ENCODE measurements at regions not wholly inside any gene's neighbourhood (a gene's known extent, or its start where the extent isn't known, plus 50 kb on each side); places are given as distances from the start of the nearest gene placed in this dataset.

GRCh38 chr2:13014783-13015182 is 298.0 kb downstream of the TRIB2 start:
- DNase-seq (ENCODE audit: low read depth), result no peak

- DNase-seq (ENCODE audit: low read depth), result no peak
These were observed 299.0 kb downstream of the TRIB2 start for GRCh38 chr2:13015532-13016320.

- DNase-seq (ENCODE audit: low read depth), result no peak
These were observed 301.8 kb downstream of the TRIB2 start for GRCh38 chr2:13018490-13018889.

- no peak for DNase-seq (ENCODE audit: low read depth)
These were observed 303.0 kb downstream of the TRIB2 start for GRCh38 chr2:13019781-13020180.

- DNase-seq (ENCODE audit: low read depth), result no peak
These were observed 303.7 kb downstream of the TRIB2 start for GRCh38 chr2:13020469-13020868.

GRCh38 chr2:13021470-13021957 is 304.8 kb downstream of the TRIB2 start:
- DNase-seq (ENCODE audit: low read depth), result no peak

- no peak for DNase-seq (ENCODE audit: low read depth)
These were observed 313.9 kb downstream of the TRIB2 start for GRCh38 chr2:13030606-13031005.

GRCh38 chr2:13034861-13035260 is 318.1 kb downstream of the TRIB2 start:
- no peak for DNase-seq (ENCODE audit: low read depth)

- no peak for DNase-seq (ENCODE audit: low read depth)
These were observed 319.1 kb downstream of the TRIB2 start for GRCh38 chr2:13035866-13036265.

- no peak for DNase-seq (ENCODE audit: low read depth)
These were observed 323.3 kb downstream of the TRIB2 start for GRCh38 chr2:13040043-13040442.

- no peak for DNase-seq (ENCODE audit: low read depth)
These were observed 329.9 kb downstream of the TRIB2 start for GRCh38 chr2:13046557-13047165.

- no peak for DNase-seq (ENCODE audit: low read depth)
These were observed 334.0 kb downstream of the TRIB2 start for GRCh38 chr2:13050764-13051163.

- no peak for DNase-seq (ENCODE audit: low read depth)
These were observed 335.8 kb downstream of the TRIB2 start for GRCh38 chr2:13052547-13052946.

- no peak for DNase-seq (ENCODE audit: low read depth)
These were observed 339.6 kb downstream of the TRIB2 start for GRCh38 chr2:13056259-13056843.

- no peak for DNase-seq (ENCODE audit: low read depth)
These were observed 340.9 kb downstream of the TRIB2 start for GRCh38 chr2:13057671-13058070.

- no peak for DNase-seq (ENCODE audit: low read depth)
These were observed 349.9 kb downstream of the TRIB2 start for GRCh38 chr2:13066676-13067075.

- DNase-seq (ENCODE audit: low read depth), result no peak
These were observed 350.8 kb downstream of the TRIB2 start for GRCh38 chr2:13067508-13067907.

- DNase-seq (ENCODE audit: low read depth), result no peak
These were observed 373.2 kb downstream of the TRIB2 start for GRCh38 chr2:13089971-13090370.

GRCh38 chr2:13091455-13091854 is 374.7 kb downstream of the TRIB2 start:
- DNase-seq (ENCODE audit: low read depth), result no peak

GRCh38 chr2:13091861-13092378 is 375.2 kb downstream of the TRIB2 start:
- no peak for DNase-seq (ENCODE audit: low read depth)

GRCh38 chr2:13093416-13093991 is 376.8 kb downstream of the TRIB2 start:
- DNase-seq (ENCODE audit: low read depth), result no peak

- no peak for DNase-seq (ENCODE audit: low read depth)
These were observed 385.8 kb downstream of the TRIB2 start for GRCh38 chr2:13102397-13103063.
